ENCODE measurements at regions not wholly inside any gene's neighbourhood (a gene's known extent, or its start where the extent isn't known, plus 50 kb on each side); places are given as distances from the start of the nearest gene placed in this dataset.

- no peak overlapping the region for H3K4me3 ChIP-seq (ENCODE audit: low read depth, low read length)
- no peak for DNase-seq (ENCODE audit: low read depth)
- TF ChIP-seq, protein P1, sequence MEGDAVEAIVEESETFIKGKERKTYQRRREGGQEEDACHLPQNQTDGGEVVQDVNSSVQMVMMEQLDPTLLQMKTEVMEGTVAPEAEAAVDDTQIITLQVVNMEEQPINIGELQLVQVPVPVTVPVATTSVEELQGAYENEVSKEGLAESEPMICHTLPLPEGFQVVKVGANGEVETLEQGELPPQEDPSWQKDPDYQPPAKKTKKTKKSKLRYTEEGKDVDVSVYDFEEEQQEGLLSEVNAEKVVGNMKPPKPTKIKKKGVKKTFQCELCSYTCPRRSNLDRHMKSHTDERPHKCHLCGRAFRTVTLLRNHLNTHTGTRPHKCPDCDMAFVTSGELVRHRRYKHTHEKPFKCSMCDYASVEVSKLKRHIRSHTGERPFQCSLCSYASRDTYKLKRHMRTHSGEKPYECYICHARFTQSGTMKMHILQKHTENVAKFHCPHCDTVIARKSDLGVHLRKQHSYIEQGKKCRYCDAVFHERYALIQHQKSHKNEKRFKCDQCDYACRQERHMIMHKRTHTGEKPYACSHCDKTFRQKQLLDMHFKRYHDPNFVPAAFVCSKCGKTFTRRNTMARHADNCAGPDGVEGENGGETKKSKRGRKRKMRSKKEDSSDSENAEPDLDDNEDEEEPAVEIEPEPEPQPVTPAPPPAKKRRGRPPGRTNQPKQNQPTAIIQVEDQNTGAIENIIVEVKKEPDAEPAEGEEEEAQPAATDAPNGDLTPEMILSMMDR (conservative IDR thresholded peaks at IDR 0.05; ENCODE audit: low read depth, low read length) = no peak
Observed at GRCh38 chr6:8240301-8240700, 138.0 kb upstream of the EEF1E1 start.

DNA sequence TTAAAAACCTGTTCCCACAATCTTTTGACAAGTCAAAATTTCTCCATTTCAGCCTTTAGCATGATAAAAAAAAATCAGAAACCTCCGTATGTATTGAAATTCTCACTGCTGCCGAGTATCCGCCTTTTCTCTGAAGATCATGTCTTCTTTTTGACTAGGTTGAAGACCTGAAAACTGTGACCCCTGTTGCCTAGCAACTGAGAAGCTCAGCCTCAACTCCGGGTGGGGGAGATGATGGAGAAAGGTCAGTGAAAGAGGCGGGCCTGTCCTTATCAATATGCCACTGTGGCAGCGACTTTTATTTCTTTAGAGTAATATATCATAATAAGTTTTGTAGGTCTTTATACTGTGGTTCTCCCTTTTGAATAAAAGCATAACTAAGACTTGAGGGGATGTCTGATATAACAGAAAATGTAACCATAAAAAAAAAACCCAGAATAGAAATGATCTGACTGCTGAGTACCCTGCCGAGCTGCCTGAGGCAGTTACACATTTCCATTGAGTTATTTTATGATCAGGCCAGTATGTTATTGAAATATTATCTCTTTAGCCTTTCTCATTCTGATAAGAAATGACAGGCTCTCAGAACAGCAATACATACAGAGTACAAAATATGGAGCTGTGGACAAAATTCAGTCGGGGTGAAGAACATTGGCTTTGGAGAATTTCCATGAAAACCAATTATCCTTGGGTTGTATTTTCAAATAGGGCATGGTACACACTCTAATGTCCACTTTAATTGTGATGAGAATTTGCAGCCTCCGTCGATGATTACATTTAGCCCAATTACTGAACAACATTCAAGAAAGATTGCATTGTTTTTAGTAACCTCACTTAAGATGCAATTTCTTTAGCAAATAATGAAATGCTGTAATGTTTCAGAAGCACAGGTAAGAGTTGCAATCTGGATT, 136.7 kb upstream of the EEF1E1 start:
- H3K4me3 ChIP-seq (ENCODE audit: low read depth, low read length) = no peak overlapping the region
- TF ChIP-seq, protein P1 (conservative IDR thresholded peaks at IDR 0.05; ENCODE audit: low read depth, low read length) = no peak
- no peak for DNase-seq (ENCODE audit: low read depth)

DNA sequence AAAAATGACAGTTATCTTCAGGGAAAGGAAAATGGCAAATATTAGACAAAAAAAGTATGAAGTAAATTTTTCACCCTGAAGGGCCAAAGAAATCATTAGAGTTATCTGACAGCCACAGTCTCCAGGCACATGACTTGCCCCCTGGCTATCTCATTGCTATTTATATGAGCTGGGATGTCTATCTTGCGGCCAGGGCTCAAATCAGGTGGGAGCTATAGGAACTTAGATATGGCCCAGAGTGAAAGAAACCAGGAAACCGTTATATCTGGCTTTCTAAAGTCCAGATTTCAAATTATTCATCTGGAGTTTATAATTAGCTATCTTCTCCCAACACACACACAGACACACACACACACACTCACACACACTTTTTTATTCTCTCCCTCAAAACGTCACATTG, 135.3 kb upstream of the EEF1E1 start:
- no peak overlapping the region for H3K4me3 ChIP-seq (ENCODE audit: low read depth, low read length)
- TF ChIP-seq, protein P1 (conservative IDR thresholded peaks at IDR 0.05; ENCODE audit: low read depth, low read length) = no peak
- DNase-seq (ENCODE audit: low read depth) = no peak

- TF ChIP-seq, protein P1 (conservative IDR thresholded peaks at IDR 0.05; ENCODE audit: low read depth, low read length) = no peak
- no peak overlapping the region for H3K4me3 ChIP-seq (ENCODE audit: low read depth, low read length)
- no peak for DNase-seq (ENCODE audit: low read depth)
Observed at GRCh38 chr6:8236956-8237355, 134.6 kb upstream of the EEF1E1 start.

DNA sequence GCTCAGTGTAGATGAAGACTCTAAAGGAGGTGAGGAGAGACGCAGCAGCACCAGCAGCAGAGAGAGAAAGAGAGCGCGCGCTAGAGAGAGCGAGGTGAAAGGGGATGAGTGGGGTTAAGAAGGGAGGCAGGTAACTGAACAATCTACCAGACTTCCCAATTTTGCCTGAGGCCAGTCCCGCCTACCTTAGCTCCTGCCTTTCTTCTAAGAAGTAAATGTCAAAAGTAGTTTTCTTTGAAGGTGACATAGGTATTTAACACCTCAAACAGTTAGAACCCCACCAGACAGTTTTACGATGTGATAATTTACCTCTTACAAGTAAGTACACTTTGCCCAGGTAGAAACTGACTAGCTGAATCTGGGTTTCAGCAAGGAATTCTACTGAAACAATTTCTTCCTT, 132.0 kb upstream of the EEF1E1 start:
- DNase-seq (ENCODE audit: low read depth) = no peak
- TF ChIP-seq, protein P1 (conservative IDR thresholded peaks at IDR 0.05; ENCODE audit: low read depth, low read length) = no peak

GRCh38 chr6:8231956-8232355, 129.6 kb upstream of the EEF1E1 start:
- no peak for DNase-seq (ENCODE audit: low read depth)
- TF ChIP-seq, protein P1 (conservative IDR thresholded peaks at IDR 0.05; ENCODE audit: low read depth, low read length) = no peak
- no peak overlapping the region for H3K4me3 ChIP-seq (ENCODE audit: low read depth, low read length)

More for the DNA sequence above, 132.0 kb upstream of the EEF1E1 start:
- no peak overlapping the region for H3K4me3 ChIP-seq (ENCODE audit: low read depth, low read length)
